Heart left ventricle (tissue), 13 donors: ENCODE measurements at regions not wholly inside any gene's neighbourhood (a gene's known extent, or its start where the extent isn't known, plus 50 kb on each side); places are given as distances from the start of the nearest gene placed in this dataset.

Source experiments
- POLR2A ChIP-seq, 2 donors: fragments of 450-650 bp; IDR thresholded peaks; one replicate each; pipeline ENCODE4 v1.6.1; 2017; ENCODE audit warnings: antibody characterized with exemption in 2 of 2, mild to moderate bottlenecking in 2 of 2, moderate library complexity in 2 of 2
- TF ChIP-seq, protein P1 (sequence below), 12 donors: fragments of 200-600 bp; sonication (generic) in 4 of 12; IDR thresholded peaks; one replicate each; pipeline versions ENCODE4 v1.5.0 to v1.8.0; 2018 to 2022; ENCODE audit warnings: antibody characterized with exemption in 12 of 12, mild to moderate bottlenecking in 5 of 12
- donor health status: ischemic (EF 13 %, LVEDD 7.1; RV severe dilation, severe dysfunction).
- donor health status: DM: no; HTN: yes; CAD: no.
- donor health status: DM: no; HTN: no; CAD: no.
- donor health status: ischemic (EF 25% LVEDD 6.9; RV normal size, moderate dysfunction).
- donor health status: ischemic (EF 25% LVEDD 5.7; RV mildly dilated, moderate dysfunction).
- donor health status: ischemic (EF 35%, LVEDD 5.7; RV mildly dilated, moderate dysfunction).
- donor health status: nonischemic (EF 11% LVEDD 7.7; RV severe dilation, severe dysfunction).
- donor health status: DM: yes; HTN: yes; CAD: no.
- donor health status: PGD.
- donor health status: ischemic (EF 29% LVEDD 5.4; RV normal size, mild dysfunction).
- donor health status: nonischemic (EF 23%, LVEDD 6.1; RV moderate dilation, normal function).

DNA sequence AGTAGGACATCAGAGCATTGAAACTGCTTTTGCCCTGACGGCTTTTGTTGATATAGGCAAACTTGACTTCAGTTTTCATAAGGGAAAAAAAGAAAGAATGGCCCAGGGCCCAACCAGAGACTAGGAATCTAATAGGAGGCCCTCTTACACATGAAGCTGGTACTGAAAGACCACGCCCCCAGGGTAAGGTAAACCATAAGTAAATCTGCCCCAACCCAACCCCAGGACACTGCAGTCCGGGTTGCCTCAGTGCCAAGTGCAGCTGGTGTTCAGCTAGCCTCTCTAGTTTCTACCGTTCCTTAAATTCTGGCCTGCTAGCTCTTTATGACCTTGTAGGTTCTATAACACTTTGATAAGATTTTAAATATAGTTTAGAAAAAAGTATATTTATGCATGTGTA is 136.7 kb downstream of the AQP9 start:
- TF ChIP-seq, protein P1, sequence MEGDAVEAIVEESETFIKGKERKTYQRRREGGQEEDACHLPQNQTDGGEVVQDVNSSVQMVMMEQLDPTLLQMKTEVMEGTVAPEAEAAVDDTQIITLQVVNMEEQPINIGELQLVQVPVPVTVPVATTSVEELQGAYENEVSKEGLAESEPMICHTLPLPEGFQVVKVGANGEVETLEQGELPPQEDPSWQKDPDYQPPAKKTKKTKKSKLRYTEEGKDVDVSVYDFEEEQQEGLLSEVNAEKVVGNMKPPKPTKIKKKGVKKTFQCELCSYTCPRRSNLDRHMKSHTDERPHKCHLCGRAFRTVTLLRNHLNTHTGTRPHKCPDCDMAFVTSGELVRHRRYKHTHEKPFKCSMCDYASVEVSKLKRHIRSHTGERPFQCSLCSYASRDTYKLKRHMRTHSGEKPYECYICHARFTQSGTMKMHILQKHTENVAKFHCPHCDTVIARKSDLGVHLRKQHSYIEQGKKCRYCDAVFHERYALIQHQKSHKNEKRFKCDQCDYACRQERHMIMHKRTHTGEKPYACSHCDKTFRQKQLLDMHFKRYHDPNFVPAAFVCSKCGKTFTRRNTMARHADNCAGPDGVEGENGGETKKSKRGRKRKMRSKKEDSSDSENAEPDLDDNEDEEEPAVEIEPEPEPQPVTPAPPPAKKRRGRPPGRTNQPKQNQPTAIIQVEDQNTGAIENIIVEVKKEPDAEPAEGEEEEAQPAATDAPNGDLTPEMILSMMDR (IDR thresholded peaks at IDR 0.05): no peak
- TF ChIP-seq POLR2A (IDR thresholded peaks at IDR 0.05): no peak
